Calu3 (cell line): ENCODE measurements at regions not wholly inside any gene's neighbourhood (a gene's known extent, or its start where the extent isn't known, plus 50 kb on each side); places are given as distances from the start of the nearest gene placed in this dataset.

Experiments
- BruUV-seq: library from RNA; stranded (reverse); fragments of 400-500 nt; replicated peaks from 2 replicates; lab custom pipeline; 2021; lab: Mats Ljungman, UMichigan
- CTCF ChIA-PET: fragments of 300-600 bp; sonication (Branson Sonifier 250); formaldehyde crosslinking; loops from one replicate; lab custom pipeline; 2022; ENCODE audit warnings: antibody characterized with exemption; lab: Charles Lee
- DNase-seq: peaks from one replicate; pipeline ENCODE4 v3.0.0; 2022
- H3K27ac Mint-ChIP-seq: one replicate; pipeline ENCODE4 v1.8.0; 2022; ENCODE audit warnings: mixed read lengths; ENCODE audit not compliant: unreplicated experiment
- H3K27me3 Mint-ChIP-seq: one replicate; pipeline ENCODE4 v1.8.0; 2022; ENCODE audit warnings: mixed read lengths; ENCODE audit not compliant: unreplicated experiment
- H3K36me3 Mint-ChIP-seq: one replicate; pipeline ENCODE4 v1.8.0; 2022; ENCODE audit warnings: mild to moderate bottlenecking, moderate library complexity, mixed read lengths; ENCODE audit not compliant: insufficient read depth, unreplicated experiment
- H3K4me1 Mint-ChIP-seq: one replicate; pipeline ENCODE4 v1.8.0; 2022; ENCODE audit warnings: mild to moderate bottlenecking, low read depth, mixed read lengths; ENCODE audit not compliant: unreplicated experiment
- H3K4me3 Mint-ChIP-seq: one replicate; pipeline ENCODE4 v1.8.0; 2022; ENCODE audit warnings: mild to moderate bottlenecking, low read depth, moderate library complexity, mixed read lengths; ENCODE audit not compliant: unreplicated experiment
- H3K9me3 Mint-ChIP-seq: one replicate; pipeline ENCODE4 v1.8.0; 2022; ENCODE audit warnings: low read depth, mixed read lengths; ENCODE audit not compliant: unreplicated experiment
- intact Hi-C: fragments of 100-400 bp; cut with micrococcal nuclease; formaldehyde crosslinking; loops from one replicate; pipeline ENCODE4 v1.10.0; 2022; ENCODE audit not compliant: unreplicated experiment
- TF ChIP-seq, protein P1 (sequence below): fragments of 200-600 bp; IDR thresholded peaks from one replicate; pipeline ENCODE4 v1.8.0; 2022; ENCODE audit warnings: antibody characterized with exemption; ENCODE audit not compliant: unreplicated experiment

- BruUV-seq, result no TSS peak
- intact Hi-C loops, result no loop called here
- TF ChIP-seq, protein P1, sequence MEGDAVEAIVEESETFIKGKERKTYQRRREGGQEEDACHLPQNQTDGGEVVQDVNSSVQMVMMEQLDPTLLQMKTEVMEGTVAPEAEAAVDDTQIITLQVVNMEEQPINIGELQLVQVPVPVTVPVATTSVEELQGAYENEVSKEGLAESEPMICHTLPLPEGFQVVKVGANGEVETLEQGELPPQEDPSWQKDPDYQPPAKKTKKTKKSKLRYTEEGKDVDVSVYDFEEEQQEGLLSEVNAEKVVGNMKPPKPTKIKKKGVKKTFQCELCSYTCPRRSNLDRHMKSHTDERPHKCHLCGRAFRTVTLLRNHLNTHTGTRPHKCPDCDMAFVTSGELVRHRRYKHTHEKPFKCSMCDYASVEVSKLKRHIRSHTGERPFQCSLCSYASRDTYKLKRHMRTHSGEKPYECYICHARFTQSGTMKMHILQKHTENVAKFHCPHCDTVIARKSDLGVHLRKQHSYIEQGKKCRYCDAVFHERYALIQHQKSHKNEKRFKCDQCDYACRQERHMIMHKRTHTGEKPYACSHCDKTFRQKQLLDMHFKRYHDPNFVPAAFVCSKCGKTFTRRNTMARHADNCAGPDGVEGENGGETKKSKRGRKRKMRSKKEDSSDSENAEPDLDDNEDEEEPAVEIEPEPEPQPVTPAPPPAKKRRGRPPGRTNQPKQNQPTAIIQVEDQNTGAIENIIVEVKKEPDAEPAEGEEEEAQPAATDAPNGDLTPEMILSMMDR, result no peak
- no peak for DNase-seq
- Mint-ChIP-seq H3K4me3 (no peak overlapping the region), H3K9me3 (no peaks in the 10 kb centered on the region), H3K4me1 (no peaks in the 10 kb centered on the region), H3K36me3 (no peaks in the 10 kb centered on the region), H3K27ac (no peak overlapping the region), H3K27me3 (no peaks in the 10 kb centered on the region)
- CTCF ChIA-PET, result interaction anchor here (0.6 kb wide), 2 partner anchors 232 to 475 kb away, joined by 4 read pairs; no protein-coding TSS in a partner anchor
Observed at GRCh38 chr10:10685566-10685965, 332.1 kb upstream of the CELF2 start.

- no TSS peak for BruUV-seq
Observed at GRCh38 chr10:10687751-10688150, 329.9 kb upstream of the CELF2 start.

DNA sequence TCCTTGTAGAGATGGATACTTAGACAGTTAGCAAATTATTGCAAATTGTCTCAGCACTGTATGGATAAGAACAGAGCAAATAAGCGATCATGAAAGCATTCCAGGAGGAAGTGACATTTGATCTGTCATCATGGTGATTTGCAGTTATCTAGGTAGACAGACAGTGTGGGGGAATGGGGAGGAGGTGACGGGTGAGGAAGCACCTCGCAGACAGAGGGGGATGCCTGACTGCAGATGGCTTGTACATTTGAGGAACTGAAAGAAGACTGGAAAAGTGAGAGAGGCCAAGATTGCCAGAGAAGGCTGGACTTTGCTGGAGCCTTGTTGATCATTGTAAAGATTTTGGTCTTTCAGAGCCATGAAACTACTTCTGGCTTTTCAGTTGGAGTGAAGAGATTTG is 318.2 kb upstream of the CELF2 start:
- H3K4me1 Mint-ChIP-seq, result no peaks in the 10 kb centered on the region
- peaks cover 8% of the 10 kb centered on the region for H3K9me3 Mint-ChIP-seq
- BruUV-seq, result no TSS peak
- no peak overlapping the region for H3K4me3 Mint-ChIP-seq
- DNase-seq, result no peak
- no peaks in the 10 kb centered on the region for H3K36me3 Mint-ChIP-seq
- TF ChIP-seq, protein P1, result no peak
- CTCF ChIA-PET, result no interaction called here
- no peaks in the 10 kb centered on the region for H3K27me3 Mint-ChIP-seq
- H3K27ac Mint-ChIP-seq, result no peak overlapping the region
- intact Hi-C loops, result no loop called here

More at GRCh38 chr10:10687751-10688150, 329.9 kb upstream of the CELF2 start:
- CTCF ChIA-PET, result no interaction called here
- no peak for DNase-seq
- H3K36me3 Mint-ChIP-seq, result no peaks in the 10 kb centered on the region
- H3K4me3 Mint-ChIP-seq, result no peak overlapping the region
- no peak overlapping the region for H3K27ac Mint-ChIP-seq
- no peaks in the 10 kb centered on the region for H3K4me1 Mint-ChIP-seq
- intact Hi-C loops, result no loop called here
- H3K27me3 Mint-ChIP-seq, result no peaks in the 10 kb centered on the region
- TF ChIP-seq, protein P1, result no peak
- H3K9me3 Mint-ChIP-seq, result no peaks in the 10 kb centered on the region

DNA sequence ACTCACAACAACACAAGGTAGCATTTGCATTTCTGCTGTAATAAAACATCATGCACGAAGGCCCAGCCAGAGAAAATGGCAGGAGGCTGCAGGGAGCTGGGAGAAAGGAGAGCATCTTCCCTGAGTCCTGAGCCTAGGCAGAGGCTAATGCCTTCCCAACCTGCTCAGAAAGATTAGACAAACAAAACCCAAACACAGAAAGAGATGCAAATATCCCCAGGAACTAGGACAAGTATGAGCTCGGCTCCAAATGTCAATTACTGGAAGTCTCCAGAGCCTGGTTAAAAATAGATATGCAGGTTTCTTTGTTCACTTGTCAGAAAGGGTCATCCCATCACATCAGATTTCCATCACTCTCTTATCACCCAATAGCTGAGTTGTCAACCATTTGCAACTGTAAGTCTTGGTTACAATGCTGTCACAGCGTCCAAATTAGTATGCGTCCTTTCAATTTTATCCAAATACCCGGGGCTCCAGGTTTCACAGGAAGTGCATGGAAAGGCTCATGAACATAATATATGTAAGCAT is 316.5 kb upstream of the CELF2 start:
- Mint-ChIP-seq H3K4me1 (no peaks in the 10 kb centered on the region), H3K4me3 (no peak overlapping the region), H3K36me3 (no peaks in the 10 kb centered on the region), H3K9me3 (peaks cover 8% of the 10 kb centered on the region), H3K27me3 (no peaks in the 10 kb centered on the region), H3K27ac (no peak overlapping the region)
- no TSS peak for BruUV-seq
- intact Hi-C loops, result no loop called here
- no peak for DNase-seq
- CTCF ChIA-PET, result no interaction called here
- TF ChIP-seq, protein P1, result no peak
